Activated CD8-positive, alpha-beta memory T cell treated with anti-CD3 and anti-CD28 coated beads for 1 hour (primary cell): ENCODE measurements at regions not wholly inside any gene's neighbourhood (a gene's known extent, or its start where the extent isn't known, plus 50 kb on each side); places are given as distances from the start of the nearest gene placed in this dataset.
"Not testable (repeated sequence)": the region's sequence is repeated elsewhere in the genome, so short reads cannot be mapped to it uniquely, and the experiment has no call there.

Experiments
- DNase-seq, 2 donors: peaks; one replicate each; pipeline ENCODE4 v3.0.0-alpha.2; 2020; ENCODE audit warnings: low read depth in 1 of 2; ENCODE audit errors: extremely low read depth in 1 of 2

DNA sequence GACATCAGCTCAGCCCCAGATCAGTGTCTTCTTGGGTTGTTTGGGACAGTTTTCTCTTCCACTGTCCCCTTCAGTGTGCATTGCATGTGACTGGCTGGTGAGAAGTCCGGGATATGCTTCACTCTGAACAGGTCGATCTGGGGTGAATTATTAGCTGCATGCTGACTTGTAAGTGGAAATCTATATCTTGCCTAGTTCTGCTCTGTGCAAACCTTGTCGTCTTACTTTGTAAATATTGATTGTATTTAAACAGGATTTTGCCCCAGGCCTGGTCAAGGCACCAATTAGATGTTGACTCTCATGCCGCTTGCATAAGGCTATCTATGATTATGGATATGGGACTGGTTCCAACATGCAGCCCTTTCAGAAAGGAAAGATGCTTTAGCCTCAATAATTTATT is 669.7 kb downstream of the TYW1 start:
- DNase-seq, result not testable (repeated sequence)

DNA sequence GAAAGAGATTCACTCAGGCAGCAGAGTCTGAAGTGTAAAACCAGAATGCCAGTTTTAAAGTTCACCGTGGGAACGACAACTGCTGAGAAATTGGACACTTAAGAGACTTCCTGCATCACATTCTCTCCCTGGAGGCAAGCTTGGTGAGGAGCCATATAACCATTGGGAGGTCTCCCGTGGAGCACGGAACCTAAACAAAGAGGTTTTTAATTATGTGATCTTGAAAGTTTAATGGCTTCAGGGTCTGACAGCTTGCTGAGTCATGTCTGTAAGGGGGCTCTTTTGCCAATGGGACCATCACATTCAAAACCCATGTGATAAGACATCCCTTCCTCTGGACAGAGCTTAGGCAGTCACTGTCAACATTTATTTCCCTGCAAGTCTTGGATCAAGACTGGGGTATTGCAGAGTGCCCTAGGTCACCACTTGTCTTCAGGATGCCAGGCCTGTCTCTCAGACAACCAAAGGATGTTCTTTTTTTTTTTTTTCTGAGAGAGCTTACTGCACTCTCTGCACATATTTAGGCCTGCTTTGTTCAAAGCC is 674.4 kb downstream of the TYW1 start:
- no peak for DNase-seq

DNA sequence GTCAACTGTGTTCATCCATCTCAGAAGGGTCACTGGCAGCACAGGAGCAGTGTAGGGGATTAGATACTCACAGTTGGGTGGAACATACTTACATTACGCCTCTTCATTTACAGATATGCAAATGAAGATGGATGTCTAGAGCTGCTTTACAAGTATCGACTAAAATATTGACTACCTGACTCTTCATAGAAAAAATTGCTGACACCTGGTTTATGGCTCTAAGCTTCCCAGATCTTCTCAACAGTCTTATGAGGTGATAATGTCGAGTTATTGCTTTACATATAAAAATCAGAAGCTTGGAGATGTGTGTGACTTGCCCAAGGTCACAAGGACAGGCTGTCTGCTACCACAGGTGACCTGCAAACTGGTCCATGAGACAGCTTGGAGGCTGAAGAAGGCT is 677.2 kb downstream of the TYW1 start:
- no peak for DNase-seq

DNA sequence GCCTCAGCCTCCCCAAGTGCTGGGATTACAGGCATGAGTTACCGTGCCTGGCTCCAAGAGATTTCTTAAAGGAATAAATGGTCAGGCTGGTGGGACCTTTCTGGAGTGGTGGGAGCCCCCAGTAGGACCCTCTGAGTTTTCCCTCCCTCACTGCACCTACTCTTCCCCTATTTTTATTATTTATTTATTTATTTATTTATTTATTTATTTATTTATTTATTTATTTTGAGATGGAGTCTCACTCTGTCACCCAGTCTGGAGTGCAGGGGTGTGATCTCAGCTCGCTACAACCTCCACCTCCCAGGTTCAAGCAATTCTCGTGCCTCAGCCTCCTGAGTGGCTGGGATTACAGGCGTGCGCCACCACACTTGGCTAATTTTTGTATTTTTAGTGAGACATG is 678.2 kb downstream of the TYW1 start:
- DNase-seq, result not testable (repeated sequence)

DNA sequence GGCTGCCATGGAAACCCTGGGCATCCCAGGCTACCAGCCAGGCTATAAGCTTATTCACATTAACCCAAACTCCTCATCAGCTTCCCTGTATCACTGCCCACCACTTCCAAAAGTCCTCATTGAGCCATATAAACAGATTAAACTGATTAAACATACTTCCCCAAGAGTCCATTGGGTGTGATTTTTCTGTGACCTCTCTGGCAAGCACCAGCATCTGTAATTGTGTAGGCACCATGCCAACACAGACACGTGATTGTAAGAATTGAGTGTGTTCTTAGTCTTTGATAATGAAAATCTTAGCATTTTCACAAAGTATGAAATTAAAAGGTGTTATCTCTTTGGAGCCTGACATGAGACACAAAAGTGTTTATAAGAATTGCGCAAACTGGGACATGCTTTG is 679.3 kb downstream of the TYW1 start:
- no peak for DNase-seq

DNA sequence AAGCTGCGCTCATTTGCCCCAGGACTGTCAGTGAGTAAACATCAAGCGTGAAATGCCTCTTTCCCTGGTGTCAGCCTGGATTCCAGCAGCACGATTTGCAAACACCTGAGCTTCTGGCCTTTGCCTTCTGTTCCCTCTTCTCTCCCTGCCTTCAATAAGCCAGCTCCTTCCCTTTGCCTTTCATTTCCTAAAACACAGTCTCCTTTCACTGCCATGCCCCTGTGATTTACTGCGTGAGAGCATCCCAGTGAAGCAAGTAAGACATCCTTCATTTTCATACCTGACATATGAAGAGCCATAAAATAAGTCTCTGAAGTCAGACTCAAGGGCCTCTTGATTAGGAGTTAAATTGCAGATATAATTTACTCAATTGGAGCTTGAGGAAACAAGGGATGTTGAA is 681.8 kb downstream of the TYW1 start:
- no peak for DNase-seq

DNA sequence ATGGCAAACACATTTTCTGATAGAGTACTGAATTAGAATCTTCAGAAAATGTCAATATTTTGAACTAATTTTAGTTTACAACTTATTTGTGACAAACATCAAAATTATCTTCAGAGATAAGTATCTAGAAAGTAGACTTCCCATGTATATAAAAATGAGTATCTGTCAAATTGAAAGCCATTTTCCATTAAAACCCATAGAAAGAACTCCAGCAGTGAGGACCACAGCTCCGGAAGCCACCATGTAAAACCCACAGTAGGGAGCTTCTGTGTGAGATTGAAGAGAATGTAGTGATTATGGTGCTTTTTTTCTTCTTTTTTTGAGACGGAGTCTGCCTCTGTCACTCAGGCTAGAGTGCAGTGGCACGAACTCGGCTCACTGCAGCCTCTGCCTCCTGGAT is 687.0 kb downstream of the TYW1 start:
- no peak for DNase-seq

DNA sequence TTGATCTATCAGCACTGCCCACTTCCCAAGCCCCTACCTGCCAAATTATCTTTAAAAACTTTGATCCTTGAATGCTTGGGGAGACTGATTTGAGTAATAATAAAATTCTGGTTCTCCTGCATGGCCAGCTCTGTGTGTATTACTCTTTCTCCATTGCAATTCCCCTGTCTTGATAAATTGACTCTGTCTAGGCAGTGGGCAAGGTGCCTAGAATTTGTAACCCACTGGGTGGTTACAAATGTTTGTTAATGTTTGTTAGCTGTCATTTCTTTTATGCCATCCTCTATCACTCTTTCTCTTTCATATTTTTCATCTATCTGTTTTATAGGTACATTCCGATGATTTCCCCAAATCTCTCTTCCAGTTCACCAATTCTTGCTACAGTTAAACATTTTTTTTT is 694.1 kb downstream of the TYW1 start:
- no peak for DNase-seq

DNA sequence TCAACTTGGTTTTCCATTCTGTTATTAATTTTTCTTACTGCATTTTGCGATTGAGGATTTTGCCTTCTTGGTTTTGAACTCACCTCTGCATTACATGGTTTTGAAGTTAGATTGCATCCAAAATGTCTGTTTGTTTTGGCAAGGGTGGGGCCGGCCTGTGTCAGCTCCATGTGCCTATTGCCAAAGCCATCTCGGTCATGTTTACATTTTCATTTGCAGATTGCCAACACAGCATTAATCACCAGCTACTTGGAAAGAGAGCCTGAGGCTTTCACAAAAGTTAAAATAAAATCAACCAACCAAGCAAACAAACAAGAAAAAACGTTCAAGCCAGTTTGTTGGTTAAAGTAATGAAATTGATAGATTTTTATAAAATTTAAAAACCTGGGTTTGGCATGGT is 695.8 kb downstream of the TYW1 start:
- no peak for DNase-seq

DNA sequence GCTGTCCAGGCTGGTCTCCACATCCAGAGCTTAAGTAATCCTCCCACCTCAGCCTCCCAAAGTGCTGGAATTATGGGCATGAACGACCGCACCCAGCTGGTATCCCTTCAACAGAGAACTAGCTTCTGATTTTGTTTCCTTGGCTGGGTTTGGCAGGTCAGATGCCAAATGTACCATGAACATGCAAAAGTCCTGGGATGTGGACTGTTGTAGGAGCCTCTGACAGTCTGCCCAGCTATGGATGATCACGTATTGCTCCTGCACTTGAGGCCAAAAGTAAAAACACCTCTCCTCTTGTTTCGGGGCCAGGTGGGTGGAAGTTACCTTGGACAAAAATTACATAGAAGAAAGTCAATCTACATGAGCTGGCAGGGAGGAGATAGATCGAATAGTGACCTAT is 699.5 kb downstream of the TYW1 start:
- DNase-seq, result no peak

DNA sequence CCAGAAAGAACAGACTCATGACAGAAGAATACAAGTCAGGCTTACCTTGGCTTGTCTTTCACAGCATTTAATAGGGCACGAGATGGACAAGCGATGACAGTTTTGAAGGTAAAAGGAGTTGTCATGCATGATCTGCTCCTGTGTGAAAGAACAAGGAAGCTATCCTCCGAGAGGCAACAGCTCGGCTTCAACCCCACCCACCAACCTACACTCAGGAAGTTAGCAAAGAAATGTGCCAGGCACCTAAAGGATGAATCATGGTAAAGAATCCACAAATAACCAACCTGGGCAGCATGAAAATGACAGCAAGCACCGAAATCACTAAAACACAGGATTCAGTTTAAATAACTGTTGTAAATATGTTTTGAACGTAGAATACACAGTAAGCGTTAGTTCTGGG is 700.2 kb downstream of the TYW1 start:
- no peak for DNase-seq

DNA sequence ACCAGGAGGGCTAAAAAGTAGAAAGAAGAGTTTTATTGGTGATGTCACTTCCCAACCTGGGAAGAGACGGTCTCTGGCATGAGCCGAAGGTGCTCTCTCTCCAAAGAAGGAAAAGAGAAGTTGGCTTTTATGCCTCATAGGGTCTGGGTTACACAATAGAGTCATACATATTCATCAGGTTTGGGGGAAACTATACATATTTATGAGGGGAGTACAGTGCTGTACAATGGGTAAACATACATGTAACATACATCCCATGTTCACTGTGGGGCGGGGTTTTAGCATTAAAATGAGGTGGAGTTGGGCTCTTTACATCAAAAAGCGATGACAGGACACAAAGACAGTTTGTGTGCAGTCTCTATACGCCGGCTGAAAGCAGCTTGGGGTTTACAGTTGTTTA is 701.7 kb downstream of the TYW1 start:
- no peak for DNase-seq

DNA sequence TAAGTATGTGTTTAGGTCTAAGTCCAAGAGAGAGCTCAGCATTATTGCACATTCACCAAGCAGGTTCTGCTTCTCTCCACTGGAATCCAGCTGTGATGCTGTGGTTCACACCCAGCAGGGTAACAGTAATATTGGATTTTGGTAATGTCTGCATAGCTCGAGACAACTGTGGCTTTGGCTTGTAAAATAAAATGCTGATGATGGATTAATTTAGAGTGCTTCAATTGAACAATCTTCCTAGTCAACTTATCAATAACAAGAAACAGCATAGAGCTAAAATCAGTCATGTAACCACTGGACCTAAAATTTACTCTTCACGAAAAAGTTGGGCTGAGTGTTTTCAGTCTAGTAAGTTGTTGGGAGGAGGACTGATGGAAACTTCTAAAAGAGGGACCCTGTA is 709.2 kb downstream of the TYW1 start:
- DNase-seq, result no peak

DNA sequence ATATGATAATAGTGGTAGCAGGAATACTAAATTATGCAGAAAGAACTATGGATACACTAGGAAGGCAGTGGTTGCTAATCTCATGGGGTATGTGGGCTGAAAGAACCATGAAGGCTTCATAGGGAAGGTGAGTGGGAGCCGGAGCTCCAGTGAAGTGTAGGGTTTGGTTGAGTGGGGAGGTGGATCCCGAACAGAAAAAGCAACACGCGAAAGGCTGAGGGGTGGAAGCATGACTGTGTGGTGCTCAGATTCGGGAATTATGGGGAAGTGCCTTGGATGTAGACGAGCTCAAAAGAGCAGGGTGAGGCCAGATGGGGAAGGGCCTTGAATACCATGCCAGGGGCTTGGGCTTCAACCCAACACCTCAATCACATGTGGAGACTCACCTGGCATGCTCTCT is 715.1 kb downstream of the TYW1 start:
- no peak for DNase-seq

DNA sequence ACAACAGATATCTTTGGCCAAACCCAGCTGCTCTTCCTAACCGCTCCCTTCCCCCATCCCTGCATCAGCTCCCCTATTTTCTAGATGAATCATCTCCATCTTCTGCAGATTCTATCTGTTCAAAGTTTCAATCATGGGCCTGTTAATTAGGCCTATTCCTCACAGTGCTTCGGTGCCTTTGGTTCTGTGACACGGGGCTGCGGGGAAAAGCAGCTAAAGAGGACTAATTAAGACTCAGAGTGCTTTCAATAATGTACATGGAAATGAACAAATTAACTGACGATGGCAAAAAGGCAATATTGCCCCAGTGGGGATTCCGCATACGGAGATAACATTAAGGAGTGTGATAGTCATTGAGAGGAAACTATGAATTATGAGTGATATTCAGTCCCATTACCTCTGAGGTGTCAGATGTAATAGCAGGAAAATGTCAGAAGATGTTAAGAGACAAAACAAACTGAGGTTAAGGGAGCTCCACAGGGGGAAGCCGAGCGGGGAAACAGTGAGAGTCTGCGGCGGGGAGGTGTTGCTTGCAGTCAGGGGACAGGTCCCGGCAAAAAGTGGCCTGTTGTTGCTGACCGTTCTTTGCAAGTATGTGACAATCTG is 716.9 kb downstream of the TYW1 start:
- DNase-seq, result no peak

DNA sequence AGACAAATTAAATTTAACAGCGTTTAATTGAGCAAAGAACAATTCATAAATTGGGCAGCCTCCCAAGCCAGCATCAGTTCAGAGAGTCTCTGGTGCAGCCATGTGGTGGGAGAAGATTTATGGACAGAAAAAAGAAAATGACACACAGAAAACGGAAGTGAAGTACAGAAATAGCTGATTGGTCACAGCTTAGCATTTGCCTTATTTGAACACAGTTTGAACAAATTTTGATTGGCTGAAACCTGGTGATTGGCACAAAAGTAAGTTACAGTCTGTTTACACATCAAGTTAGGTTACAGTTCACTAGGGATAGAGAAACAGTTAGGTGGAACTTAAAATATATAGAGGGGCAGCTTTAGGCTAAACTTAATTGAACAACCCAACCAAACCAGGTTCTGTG is 720.1 kb downstream of the TYW1 start:
- DNase-seq, result no peak

DNA sequence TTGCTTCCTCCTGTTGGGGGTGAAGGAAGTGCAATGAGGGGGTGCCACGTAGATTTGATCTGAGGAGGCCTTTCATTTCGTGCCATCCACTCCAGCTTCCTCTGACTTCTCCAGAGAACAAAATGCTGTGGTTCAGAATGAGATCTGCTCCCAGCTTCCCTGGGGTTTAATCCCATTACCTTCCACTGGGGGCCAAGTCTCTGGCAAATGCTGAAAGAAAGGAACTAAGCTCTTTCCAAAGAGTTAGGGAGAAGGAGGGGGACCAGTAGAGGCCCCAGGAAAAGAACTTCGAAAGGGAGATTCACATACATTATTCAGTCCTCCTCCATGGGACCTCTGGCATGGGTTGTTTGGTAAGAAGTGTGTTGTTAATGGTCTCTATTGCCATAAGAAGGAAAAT is 727.0 kb downstream of the TYW1 start:
- no peak for DNase-seq

DNA sequence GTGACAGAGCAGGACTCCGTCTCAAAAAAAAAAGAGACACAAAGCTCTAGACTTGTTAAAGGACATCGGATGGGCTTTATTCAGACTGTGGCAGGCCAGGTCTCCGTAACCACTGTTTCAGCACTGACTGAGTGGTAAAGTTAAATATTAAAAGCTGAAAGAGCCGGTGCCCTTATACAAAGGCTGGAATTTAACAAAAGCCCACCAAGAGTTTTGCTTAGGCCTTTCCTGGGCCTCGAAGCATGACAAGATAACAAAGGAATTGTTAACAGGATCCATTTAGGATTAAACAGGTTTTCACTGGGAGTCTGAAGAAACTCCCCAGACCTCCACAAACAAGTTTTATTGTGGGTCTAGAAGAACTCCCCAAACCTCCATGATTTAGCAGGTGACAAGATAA is 727.8 kb downstream of the TYW1 start:
- no peak for DNase-seq

DNA sequence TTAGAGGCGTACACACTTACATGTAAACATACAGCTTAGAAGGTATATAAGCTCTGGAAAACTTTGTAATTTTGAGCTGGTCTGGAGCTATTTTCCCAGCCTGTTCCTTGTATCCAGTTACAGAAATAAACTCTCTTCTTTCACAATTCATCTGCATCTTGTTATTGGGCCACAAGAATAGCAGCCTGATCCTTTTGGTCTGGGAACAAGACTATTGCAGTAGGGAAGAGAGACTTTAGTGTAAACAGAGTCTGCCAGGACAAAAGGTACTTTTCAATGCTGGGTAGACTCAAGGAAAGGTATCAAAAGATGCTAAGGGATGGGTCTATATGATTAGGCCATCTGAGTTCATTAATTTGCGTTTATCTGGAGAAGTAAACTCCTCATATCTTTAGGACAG is 728.3 kb downstream of the TYW1 start:
- DNase-seq, result no peak

DNA sequence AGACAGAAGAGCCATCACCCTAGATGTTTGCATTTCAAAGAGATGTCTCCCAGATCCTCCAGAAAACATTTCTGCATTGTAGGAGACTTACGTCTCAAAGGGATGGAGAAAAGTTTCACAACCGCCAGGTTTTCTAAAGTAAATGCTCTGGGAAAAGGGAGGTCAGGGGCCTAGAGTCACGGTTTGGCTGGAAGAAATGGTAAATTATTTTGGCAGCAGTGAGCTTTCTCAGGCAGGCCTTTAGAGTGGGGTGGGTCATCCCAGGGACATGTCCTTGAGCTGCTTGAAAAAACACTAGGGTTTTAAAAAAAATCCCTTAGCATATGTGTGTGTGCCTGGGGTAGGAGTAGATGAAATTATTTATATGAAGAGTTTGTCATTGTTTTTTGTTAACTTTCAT is 728.8 kb downstream of the TYW1 start:
- no peak for DNase-seq

DNA sequence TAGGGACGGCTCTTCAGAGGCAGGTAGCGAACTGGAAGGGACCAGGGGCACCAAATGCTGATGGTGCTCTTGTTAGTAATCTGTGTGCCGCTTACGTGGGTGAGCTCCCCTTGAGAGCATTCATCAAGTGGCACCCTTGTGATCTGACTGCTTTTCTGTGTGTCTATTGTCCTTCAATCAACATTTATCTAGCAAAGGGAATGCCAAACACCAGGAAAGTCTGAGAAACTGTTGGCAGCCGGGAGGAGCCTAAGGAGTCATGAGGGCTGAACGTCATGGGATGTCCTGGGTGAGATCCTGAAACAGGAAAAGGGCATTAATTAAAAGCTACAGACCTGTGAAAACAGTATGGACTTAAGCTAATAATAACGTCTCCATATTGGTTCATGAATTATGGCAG is 733.1 kb downstream of the TYW1 start:
- DNase-seq, result no peak

DNA sequence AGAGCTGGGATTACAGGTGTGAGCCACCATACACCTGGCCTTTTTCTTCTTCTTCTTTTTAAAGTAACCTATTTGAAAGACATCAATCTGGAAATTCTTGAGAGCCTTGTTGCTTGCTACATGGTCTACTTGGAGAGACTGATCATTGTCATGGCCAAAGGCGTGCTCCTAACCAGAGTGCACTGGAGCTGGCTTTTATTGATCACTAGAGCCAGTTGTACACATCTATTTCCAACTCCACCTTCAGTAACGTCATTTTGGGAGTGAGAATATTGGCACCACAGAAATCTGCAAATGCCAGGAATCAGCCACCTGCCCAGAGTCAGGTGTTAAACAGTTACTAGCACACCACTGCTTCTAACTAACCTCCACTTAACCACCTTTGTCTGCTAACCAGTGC is 735.1 kb downstream of the TYW1 start:
- no peak for DNase-seq

DNA sequence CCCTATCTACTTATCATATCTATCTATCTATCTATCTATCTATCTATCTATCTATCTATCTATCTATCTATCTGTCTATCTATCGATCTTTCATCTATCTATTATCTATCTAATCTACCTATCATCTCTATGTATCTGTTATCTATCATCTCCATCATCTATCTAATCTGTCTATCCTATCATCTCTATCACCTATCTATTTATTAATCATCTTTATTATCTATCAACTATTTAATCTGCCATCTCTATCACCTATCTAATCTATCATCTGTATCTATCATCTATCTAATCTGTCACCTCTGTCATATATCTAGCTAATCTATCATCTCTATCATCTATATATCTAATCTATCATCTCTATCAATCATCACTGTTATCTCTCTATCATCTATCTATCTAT is 736.3 kb downstream of the TYW1 start:
- no peak for DNase-seq
